AG04450 (cell line): ENCODE measurements at regions not wholly inside any gene's neighbourhood (a gene's known extent, or its start where the extent isn't known, plus 50 kb on each side); places are given as distances from the start of the nearest gene placed in this dataset.

Source experiments
- CTCF ChIA-PET: fragments of 300-600, 350-600 bp; formaldehyde crosslinking; extraction: SDS; loops from one replicate; lab custom pipeline; 2022; ENCODE audit warnings: antibody characterized with exemption, inconsistent platforms; lab: Charles Lee
- POLR2A ChIA-PET: fragments of 350-600 bp; formaldehyde crosslinking; extraction: SDS; loops from one replicate; lab custom pipeline; 2021; ENCODE audit warnings: antibody characterized with exemption, inconsistent platforms; lab: Yijun Ruan, JAX
- DNase-seq: peaks from one replicate; pipeline ENCODE4 v3.0.0-alpha.2; 2011; ENCODE audit warnings: low read depth, low spot score
- H3K27ac ChIP-seq: one replicate; pipeline ENCODE4 v1.5.1; 2012; ENCODE audit warnings: low read depth, low read length, control low read depth
- H3K27me3 ChIP-seq: one replicate; pipeline ENCODE4 v1.6.0; 2012; ENCODE audit warnings: low read length; ENCODE audit not compliant: control insufficient read depth, insufficient read depth
- H3K4me3 ChIP-seq: 2 replicates; pipeline ENCODE4 v1.5.1; 2011; ENCODE audit warnings: mild to moderate bottlenecking, low read depth, low read length, control low read depth
- H3K9me3 ChIP-seq: 2 replicates; pipeline ENCODE4 v1.5.1; 2012; ENCODE audit warnings: low read length; ENCODE audit not compliant: control insufficient read depth, insufficient read depth
- CTCF ChIP-seq: IDR thresholded peaks from 2 replicates; pipeline ENCODE4 v1.5.1; 2011; ENCODE audit warnings: low read depth, low read length, control low read depth, inconsistent platforms

DNA sequence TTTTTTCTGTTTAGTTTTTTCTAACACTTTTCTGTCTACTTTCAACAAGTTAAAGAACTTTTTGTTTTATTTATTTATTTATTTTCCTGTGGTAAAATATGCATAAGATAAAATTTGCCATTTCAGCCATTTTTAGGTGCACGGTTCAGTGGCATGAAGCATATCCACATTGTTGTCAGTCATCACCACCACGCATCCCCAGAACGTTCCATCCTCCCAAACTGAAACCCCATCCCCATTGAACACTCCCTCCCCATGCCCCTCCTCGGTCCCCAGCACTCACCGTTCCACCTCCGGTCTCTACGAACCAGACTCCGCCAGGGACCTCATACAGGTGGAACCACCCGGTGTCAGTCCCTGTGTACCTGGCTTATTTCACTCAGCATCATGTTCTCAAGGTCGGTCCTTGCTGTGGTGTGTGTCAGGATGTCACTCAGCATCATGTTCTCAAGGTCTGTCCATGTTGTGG is 118.1 kb downstream of the SIK1 start:
- Histone ChIP-seq H3K9me3 (no peaks in the 10 kb centered on the region; the same call in 1 of the 2 replicates), H3K27me3 (peaks cover 17% of the 10 kb centered on the region), H3K27ac (no peak overlapping the region), H3K4me3 (no peak overlapping the region)
- ChIA-PET CTCF (no interaction called here), POLR2A (no interaction called here)
- no peak for TF ChIP-seq CTCF
- no peak for DNase-seq

- Histone ChIP-seq H3K27me3 (peaks cover 22% of the 10 kb centered on the region), H3K9me3 (no peaks in the 10 kb centered on the region; the same call in 1 of the 2 replicates), H3K27ac (no peak overlapping the region), H3K4me3 (no peak overlapping the region)
- no peak for TF ChIP-seq CTCF
- DNase-seq = no peak
- CTCF ChIA-PET = no interaction called here
- POLR2A ChIA-PET = no interaction called here
Measured at GRCh38 chr21:43308101-43308814, 118.7 kb downstream of the SIK1 start.

DNA sequence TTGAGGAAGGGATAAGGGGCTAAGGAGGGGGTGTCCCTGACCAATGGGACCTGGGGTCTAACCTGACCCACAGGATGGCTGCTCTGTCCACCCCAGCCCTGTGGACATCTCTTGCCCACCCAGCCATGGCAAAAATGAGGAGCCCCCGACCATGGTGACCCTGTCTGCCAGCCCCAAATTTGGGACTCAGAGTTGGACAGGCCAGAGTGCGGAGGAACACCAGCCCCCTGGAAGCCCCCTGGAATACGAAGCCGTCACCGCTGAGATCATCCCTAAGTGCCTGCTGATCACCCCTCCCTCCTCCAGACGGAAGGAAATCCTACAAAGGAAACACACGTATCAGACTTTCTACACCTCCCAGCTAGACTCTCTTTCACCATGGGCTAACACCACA is 119.3 kb downstream of the SIK1 start:
- Histone ChIP-seq H3K4me3 (no peak overlapping the region), H3K9me3 (no peaks in the 10 kb centered on the region; the same call in 1 of the 2 replicates), H3K27me3 (peaks cover 24% of the 10 kb centered on the region), H3K27ac (no peak overlapping the region)
- ChIA-PET CTCF (no interaction called here), POLR2A (no interaction called here)
- no peak for DNase-seq
- no peak for TF ChIP-seq CTCF

DNA sequence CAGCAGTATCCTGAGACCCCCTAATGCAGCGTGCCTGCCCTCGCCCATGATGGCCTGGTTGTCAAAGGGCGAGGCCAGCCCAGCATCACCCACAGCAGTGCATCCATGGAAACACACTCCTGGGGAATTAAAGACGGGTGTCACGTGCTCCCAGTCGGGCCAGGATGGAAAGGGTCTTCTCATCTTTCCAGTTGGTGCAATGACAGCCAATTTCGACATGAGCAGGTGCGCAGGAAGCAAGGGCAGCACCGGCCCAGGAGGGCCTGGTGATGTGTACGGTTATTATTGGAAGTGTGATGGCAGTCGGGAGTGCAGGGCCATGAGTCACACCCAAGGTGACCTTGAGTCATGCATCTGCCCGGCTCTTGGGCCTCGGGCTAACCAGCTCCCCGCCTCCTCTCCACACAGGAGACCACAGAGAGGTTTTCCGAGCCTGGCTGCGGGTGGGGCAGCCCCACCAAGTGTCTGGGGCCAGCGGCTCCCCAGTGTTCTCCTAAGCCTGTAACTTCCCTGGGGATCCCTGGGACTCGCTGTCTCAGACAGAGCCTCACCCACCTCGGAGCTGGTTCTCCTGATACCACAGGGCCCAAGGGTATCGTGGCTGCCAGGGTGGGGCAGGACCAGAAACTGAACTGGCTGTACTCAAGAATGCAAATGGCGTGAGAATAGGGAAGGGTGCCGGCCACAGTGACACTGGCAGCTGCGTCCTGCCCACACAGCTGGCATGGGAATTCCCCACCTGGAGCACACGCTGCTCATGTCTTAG is 119.8 kb downstream of the SIK1 start:
- H3K27ac ChIP-seq = no peak overlapping the region
- H3K27me3 ChIP-seq = peaks cover 25% of the 10 kb centered on the region
- CTCF ChIA-PET = no interaction called here
- DNase-seq = no peak
- H3K4me3 ChIP-seq = no peak overlapping the region
- no peak for TF ChIP-seq CTCF
- H3K9me3 ChIP-seq = no peaks in the 10 kb centered on the region; the same call in 1 of the 2 replicates
- POLR2A ChIA-PET = no interaction called here

DNA sequence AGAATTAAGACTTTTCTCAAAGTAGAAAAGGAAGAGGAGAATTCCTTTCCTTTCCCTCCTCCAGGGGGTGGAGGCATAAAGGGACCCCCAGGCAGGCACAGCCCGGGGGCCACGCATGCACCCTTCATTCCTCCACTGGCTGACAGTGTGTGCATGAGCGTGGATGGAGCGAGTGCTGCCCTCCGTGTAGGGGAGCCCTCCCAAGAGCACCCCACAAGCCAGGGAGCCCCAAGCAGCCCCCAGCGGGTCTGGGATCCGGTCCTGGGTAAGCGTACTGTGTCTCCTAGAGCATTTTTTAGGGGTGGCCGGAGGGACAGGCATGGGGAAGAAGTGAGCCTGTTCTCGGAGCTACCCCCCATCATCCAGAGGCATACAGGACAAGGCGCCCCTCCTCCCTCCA is 120.5 kb downstream of the SIK1 start:
- TF ChIP-seq CTCF = no peak
- Histone ChIP-seq H3K9me3 (no peaks in the 10 kb centered on the region; the same call in 1 of the 2 replicates), H3K4me3 (no peak overlapping the region), H3K27ac (no peak overlapping the region), H3K27me3 (peaks cover 28% of the 10 kb centered on the region)
- ChIA-PET POLR2A (no interaction called here), CTCF (no interaction called here)
- DNase-seq = no peak
